Esophagus muscularis mucosa (tissue), 4 donors: ENCODE measurements at regions not wholly inside any gene's neighbourhood (a gene's known extent, or its start where the extent isn't known, plus 50 kb on each side); places are given as distances from the start of the nearest gene placed in this dataset.

ENCODE experiments used
- DNase-seq: peaks from one replicate; pipeline ENCODE4 v3.0.0-alpha.2; 2017; ENCODE audit errors: extremely low spot score
- H3K27ac ChIP-seq, 4 donors: fragments of 200-600 bp; sonication (generic); replicated peaks in 1 of 4; 1 replicate in 3 of 4; 2 replicates in 1 of 4; pipeline ENCODE4 v1.5.1; 2016 to 2019; ENCODE audit warnings: mild to moderate bottlenecking in 1 of 4
- H3K27me3 ChIP-seq, 4 donors: fragments of 200-600 bp; sonication (generic); one replicate each; pipeline versions ENCODE4 v1.5.1 to v1.6.0; 2016 to 2019
- H3K36me3 ChIP-seq, 4 donors: fragments of 200-600 bp; sonication (generic); one replicate each; pipeline ENCODE4 v1.5.1; 2016 to 2019
- H3K4me1 ChIP-seq, 4 donors: fragments of 200-600 bp; sonication (generic); one replicate each; pipeline ENCODE4 v1.5.1; 2016 to 2019
- H3K4me3 ChIP-seq, 4 donors: fragments of 200-600 bp; sonication (generic); 1 replicate in 2 of 4; 2 replicates in 2 of 4; pipeline ENCODE4 v1.5.1; 2016 to 2019; ENCODE audit warnings: mild to moderate bottlenecking in 4 of 4, moderate library complexity in 1 of 4
- H3K9me3 ChIP-seq, 4 donors: fragments of 200-600 bp; sonication (generic); 1 replicate in 3 of 4; 2 replicates in 1 of 4; pipeline ENCODE4 v1.5.1; 2016 to 2019
- CTCF ChIP-seq, 3 experiments: fragments of 200-600 bp in 2 of 3; fragments of 450-650 bp in 1 of 3; sonication (generic) in 2 of 3; IDR thresholded peaks; one replicate each; pipeline ENCODE4 v1.5.1; 2017 to 2019; ENCODE audit warnings: antibody characterized with exemption in 3 of 3, mild to moderate bottlenecking in 2 of 3, moderate library complexity in 1 of 3
- EP300 ChIP-seq: sonication (generic); formaldehyde crosslinking; IDR thresholded peaks from one replicate; pipeline ENCODE4 v1.6.1; 2017; ENCODE audit warnings: antibody characterized with exemption
- POLR2A ChIP-seq: fragments of 450-650 bp; IDR thresholded peaks from one replicate; pipeline ENCODE4 v1.6.1; 2017; ENCODE audit warnings: antibody characterized with exemption, moderate library complexity, mild to moderate bottlenecking, low read depth
- POLR2AphosphoS5 ChIP-seq, 2 donors: sonication (generic); formaldehyde crosslinking; IDR thresholded peaks; one replicate each; pipeline ENCODE4 v1.6.1; 2017; ENCODE audit warnings: antibody characterized with exemption in 2 of 2
- WGBS: methylation state at CpG from one replicate; pipeline ENCODE4 v1.1.5; 2018; 5-methylcytosine and 5-hydroxymethylcytosine counted together
- intact Hi-C: fragments of 100-400 bp; cut with DNase I; formaldehyde crosslinking; loops from one replicate; pipeline ENCODE4 v1.15.1; 2023

- no peak overlapping the region for H3K4me3 ChIP-seq
- intact Hi-C loops, result no loop called here
- no peak overlapping the region for H3K27ac ChIP-seq
- no peaks in the 10 kb centered on the region for H3K27me3 ChIP-seq
- WGBS, result 45% methylated on average over 2 of the region's 2 CpGs
- H3K4me1 ChIP-seq, result peaks cover 0 to 10% (median 4%) of the 10 kb centered on the region in 4 donors
- TF ChIP-seq POLR2AphosphoS5 (IDR thresholded peaks at IDR 0.05) (no peak), EP300 (no peak), CTCF (IDR thresholded peaks at IDR 0.05) (no peak), POLR2A (no peak)
- no peak for DNase-seq
- H3K36me3 ChIP-seq, result no peaks in the 10 kb centered on the region
- no peaks in the 10 kb centered on the region for H3K9me3 ChIP-seq
Observed at GRCh38 chr2:220504938-220505503, 877.6 kb downstream of the SLC4A3 start.

DNA sequence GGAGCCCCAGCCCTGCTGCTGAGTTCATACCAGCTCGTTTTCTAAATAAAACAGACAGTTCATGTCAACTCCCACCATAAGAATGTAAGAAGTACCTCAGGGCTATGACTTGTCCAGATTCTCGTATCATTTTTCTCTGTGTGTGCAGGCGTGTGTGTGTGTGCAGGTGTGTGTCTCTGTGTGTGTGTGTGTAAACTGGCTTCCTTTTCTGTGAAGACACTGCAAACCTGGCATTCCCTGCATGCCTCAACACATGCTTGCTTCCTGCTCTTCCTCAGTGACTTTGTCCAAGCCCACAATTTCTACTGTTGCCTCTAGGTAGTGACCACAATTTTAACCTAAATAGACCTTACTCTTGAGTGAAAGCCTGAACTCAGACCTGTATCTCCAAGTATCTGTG lies 879.0 kb downstream of the SLC4A3 start:
- no peak overlapping the region for H3K27ac ChIP-seq
- peaks cover 0 to 17% (median 6%) of the 10 kb centered on the region in 4 donors for H3K4me1 ChIP-seq
- no peaks in the 10 kb centered on the region for H3K36me3 ChIP-seq
- TF ChIP-seq EP300, result no peak
- no peak for TF ChIP-seq POLR2A
- TF ChIP-seq POLR2AphosphoS5 (IDR thresholded peaks at IDR 0.05), result no peak
- no peak for TF ChIP-seq CTCF (IDR thresholded peaks at IDR 0.05)
- H3K9me3 ChIP-seq, result no peaks in the 10 kb centered on the region
- H3K27me3 ChIP-seq, result no peaks in the 10 kb centered on the region
- no peak for DNase-seq
- 74% methylated on average over 3 of the region's 3 CpGs for WGBS
- intact Hi-C loops, result no loop called here
- H3K4me3 ChIP-seq, result no peak overlapping the region

- WGBS, result 84% methylated on average over 2 of the region's 2 CpGs
- DNase-seq, result no peak
- intact Hi-C loops, result no loop called here
- H3K27ac ChIP-seq, result no peak overlapping the region
- H3K36me3 ChIP-seq, result no peaks in the 10 kb centered on the region
- H3K4me1 ChIP-seq, result peaks cover 0 to 17% (median 6%) of the 10 kb centered on the region in 4 donors
- no peaks in the 10 kb centered on the region for H3K9me3 ChIP-seq
- TF ChIP-seq POLR2A (no peak), POLR2AphosphoS5 (IDR thresholded peaks at IDR 0.05) (no peak), EP300 (no peak), CTCF (IDR thresholded peaks at IDR 0.05) (no peak)
- no peaks in the 10 kb centered on the region for H3K27me3 ChIP-seq
- no peak overlapping the region for H3K4me3 ChIP-seq
Observed at GRCh38 chr2:220509096-220509757, 881.8 kb downstream of the SLC4A3 start.

- TF ChIP-seq EP300 (no peak), CTCF (IDR thresholded peaks at IDR 0.05) (no peak), POLR2AphosphoS5 (IDR thresholded peaks at IDR 0.05) (no peak), POLR2A (no peak)
- H3K27me3 ChIP-seq, result no peaks in the 10 kb centered on the region
- WGBS, result 54% methylated on average over 6 of the region's 6 CpGs
- no peak overlapping the region for H3K4me3 ChIP-seq
- H3K27ac ChIP-seq, result no peak overlapping the region
- H3K9me3 ChIP-seq, result no peaks in the 10 kb centered on the region
- H3K36me3 ChIP-seq, result no peaks in the 10 kb centered on the region
- peaks cover 0 to 17% (median 6%) of the 10 kb centered on the region in 4 donors for H3K4me1 ChIP-seq
- no peak for DNase-seq
- intact Hi-C loops, result no loop called here
Observed at GRCh38 chr2:220509966-220510365, 882.5 kb downstream of the SLC4A3 start.
